ENCODE measurements at regions not wholly inside any gene's neighbourhood (a gene's known extent, or its start where the extent isn't known, plus 50 kb on each side); places are given as distances from the start of the nearest gene placed in this dataset.
"Not testable (repeated sequence)": the region's sequence is repeated elsewhere in the genome, so short reads cannot be mapped to it uniquely, and the experiment has no call there.

DNA sequence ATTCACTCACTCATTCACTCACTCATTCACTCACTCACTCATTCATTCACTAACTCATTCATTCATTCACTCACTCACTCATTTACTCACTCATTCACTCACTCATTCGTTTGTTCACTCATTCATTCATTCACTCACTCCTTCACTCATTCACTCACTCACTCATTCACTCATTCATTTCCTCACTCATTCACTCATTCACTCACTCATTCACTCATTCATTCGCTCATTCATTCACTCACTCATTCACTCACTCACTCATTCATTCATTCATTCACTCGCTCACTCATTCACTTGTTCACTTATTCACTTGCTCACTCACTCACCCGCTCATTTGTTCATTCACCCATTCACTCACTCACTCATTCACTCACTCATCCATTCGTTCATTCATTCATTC is 140.2 kb upstream of the FOXD4L5 start:
- H3K79me2 ChIP-seq (ENCODE audit: insufficient read depth, low read length); CTCF ChIA-PET (ENCODE audit: low intra/inter-chr PET ratio, low total read pairs); H3K9ac ChIP-seq (ENCODE audit: insufficient read depth, low read depth, low read length); DNase-seq (ENCODE audit: low spot score); FAIRE-seq; POLR2A ChIA-PET; H3K4me2 ChIP-seq (ENCODE audit: low read depth, low read length); H3K27me3 ChIP-seq (ENCODE audit: control insufficient read depth in 1 of 2, insufficient read depth in 2 of 2, low read length in 2 of 2); H3K4me3 ChIP-seq (replicated peaks in 1 of 3; ENCODE audit: insufficient read depth in 1 of 3, low read depth in 2 of 3, low read length in 3 of 3); intact Hi-C loops (cut with micrococcal nuclease; ENCODE audit: unreplicated experiment); H3K9me3 ChIP-seq (ENCODE audit: low read length); H3K4me1 ChIP-seq (ENCODE audit: insufficient read depth, low read length); H3K36me3 ChIP-seq (replicated peaks in 1 of 2; ENCODE audit: control insufficient read depth in 1 of 2, insufficient read depth in 2 of 2, low read length in 2 of 2); H4K20me1 ChIP-seq (ENCODE audit: insufficient read depth, low read length); BruUV-seq (replicated peaks); ATAC-seq; H2AFZ ChIP-seq (ENCODE audit: low read length); in situ Hi-C loops (cut with HindIII; ENCODE audit: extremely low pct_ligation_motif_present, low pct_unique_long_range_greater_than_20kb); H3K27ac ChIP-seq (ENCODE audit: extremely low read length, insufficient read depth, low read length): not testable (repeated sequence)
- 21% methylated on average over 5 of the region's 5 CpGs for WGBS (ENCODE audit: low lambda C conversion rate)
- TF ChIP-seq ZNF24 (IDR thresholded peaks at IDR 0.05), result peak; percentile 94

DNA sequence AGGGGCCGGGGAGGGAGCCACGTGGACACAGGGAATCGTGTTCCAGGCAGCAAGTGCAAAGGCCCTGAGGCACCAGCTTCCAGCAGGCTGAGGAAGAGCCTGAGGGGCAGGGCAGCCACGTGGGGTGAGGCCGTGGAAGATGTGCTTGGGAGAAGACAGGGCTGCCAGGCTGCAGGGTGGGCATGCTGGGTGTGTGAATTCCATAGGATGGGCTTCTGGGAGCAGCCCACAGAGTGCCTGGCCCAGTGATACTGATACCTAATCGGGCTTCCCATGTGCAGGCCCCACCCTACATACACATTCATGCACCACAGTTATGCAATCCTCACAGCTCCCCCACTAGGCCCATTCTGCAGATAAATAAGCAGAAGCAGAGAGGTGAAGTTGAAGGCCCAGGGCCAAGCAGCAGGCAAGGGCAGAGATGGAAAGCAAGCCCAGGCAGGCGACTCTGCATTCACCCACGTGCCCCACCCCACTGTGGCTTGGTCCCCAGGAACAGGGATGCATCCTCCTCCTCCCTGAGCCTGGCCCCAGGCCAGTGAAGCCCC is 139.5 kb upstream of the FOXD4L5 start:
- ATAC-seq; FAIRE-seq; H4K20me1 ChIP-seq (ENCODE audit: insufficient read depth, low read length); H3K9ac ChIP-seq (ENCODE audit: insufficient read depth, low read depth, low read length); H3K27me3 ChIP-seq (ENCODE audit: control insufficient read depth in 1 of 2, insufficient read depth in 2 of 2, low read length in 2 of 2); CTCF ChIA-PET (ENCODE audit: low intra/inter-chr PET ratio, low total read pairs); H3K4me1 ChIP-seq (ENCODE audit: insufficient read depth, low read length); H2AFZ ChIP-seq (ENCODE audit: low read length); H3K9me3 ChIP-seq (ENCODE audit: low read length); H3K27ac ChIP-seq (ENCODE audit: extremely low read length, insufficient read depth, low read length); H3K36me3 ChIP-seq (replicated peaks in 1 of 2; ENCODE audit: control insufficient read depth in 1 of 2, insufficient read depth in 2 of 2, low read length in 2 of 2); H3K79me2 ChIP-seq (ENCODE audit: insufficient read depth, low read length); H3K4me2 ChIP-seq (ENCODE audit: low read depth, low read length); BruUV-seq (replicated peaks); DNase-seq (ENCODE audit: low spot score); H3K4me3 ChIP-seq (replicated peaks in 1 of 3; ENCODE audit: insufficient read depth in 1 of 3, low read depth in 2 of 3, low read length in 3 of 3); POLR2A ChIA-PET; in situ Hi-C loops (cut with HindIII; ENCODE audit: extremely low pct_ligation_motif_present, low pct_unique_long_range_greater_than_20kb); intact Hi-C loops (cut with micrococcal nuclease; ENCODE audit: unreplicated experiment): not testable (repeated sequence)
- WGBS (ENCODE audit: low lambda C conversion rate), result 6% methylated on average over 4 of the region's 8 CpGs

DNA sequence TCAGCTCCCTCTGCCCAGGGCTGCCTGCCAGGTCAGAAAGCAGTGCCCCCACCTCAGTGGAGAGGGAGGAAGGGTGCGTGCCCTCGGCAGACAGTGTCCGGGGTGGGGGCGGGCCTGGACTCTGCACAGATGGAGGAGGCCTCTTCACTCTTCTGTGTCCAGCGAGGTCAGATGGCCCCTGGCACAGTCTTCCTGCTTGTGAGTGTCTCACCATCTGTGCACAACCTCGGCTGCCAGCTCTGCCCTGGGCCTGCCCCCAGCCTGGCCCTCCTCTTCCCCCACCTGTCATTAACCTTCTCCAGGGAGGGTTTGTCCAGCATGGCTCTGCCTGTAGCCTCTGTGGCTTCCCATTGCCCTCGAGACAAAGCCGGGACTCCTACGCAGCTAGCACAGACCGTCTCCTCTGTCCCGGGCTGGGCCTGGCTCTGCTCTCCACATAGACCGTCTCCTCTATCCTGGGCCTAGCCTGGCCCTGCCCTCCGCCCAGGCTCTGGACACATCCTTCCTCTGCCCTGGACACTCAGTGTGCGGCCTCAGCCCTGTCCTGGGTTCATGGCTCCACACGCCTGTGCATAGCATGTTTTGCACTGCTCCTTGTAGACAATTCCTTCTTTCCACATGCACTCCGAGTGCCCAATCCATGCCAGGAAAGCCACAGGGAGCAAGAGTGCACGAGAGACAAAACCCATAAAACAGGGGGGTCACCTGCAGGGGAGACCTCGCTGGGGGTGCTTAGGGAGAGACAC is 138.9 kb upstream of the FOXD4L5 start:
- POLR2A ChIA-PET; intact Hi-C loops (cut with micrococcal nuclease; ENCODE audit: unreplicated experiment); H3K27ac ChIP-seq (ENCODE audit: extremely low read length, insufficient read depth, low read length); FAIRE-seq; H3K9ac ChIP-seq (ENCODE audit: insufficient read depth, low read depth, low read length); DNase-seq (ENCODE audit: low spot score); H3K4me1 ChIP-seq (ENCODE audit: insufficient read depth, low read length); H4K20me1 ChIP-seq (ENCODE audit: insufficient read depth, low read length); H3K36me3 ChIP-seq (replicated peaks in 1 of 2; ENCODE audit: control insufficient read depth in 1 of 2, insufficient read depth in 2 of 2, low read length in 2 of 2); H3K4me2 ChIP-seq (ENCODE audit: low read depth, low read length); H3K79me2 ChIP-seq (ENCODE audit: insufficient read depth, low read length); CTCF ChIA-PET (ENCODE audit: low intra/inter-chr PET ratio, low total read pairs); in situ Hi-C loops (cut with HindIII; ENCODE audit: extremely low pct_ligation_motif_present, low pct_unique_long_range_greater_than_20kb); H3K4me3 ChIP-seq (replicated peaks in 1 of 3; ENCODE audit: insufficient read depth in 1 of 3, low read depth in 2 of 3, low read length in 3 of 3); H3K27me3 ChIP-seq (ENCODE audit: control insufficient read depth in 1 of 2, insufficient read depth in 2 of 2, low read length in 2 of 2); H2AFZ ChIP-seq (ENCODE audit: low read length); BruUV-seq (replicated peaks); H3K9me3 ChIP-seq (ENCODE audit: low read length): not testable (repeated sequence)
- 33% methylated on average over 7 of the region's 18 CpGs for WGBS (ENCODE audit: low lambda C conversion rate)
- ATAC-seq, result peak; percentile 55

DNA sequence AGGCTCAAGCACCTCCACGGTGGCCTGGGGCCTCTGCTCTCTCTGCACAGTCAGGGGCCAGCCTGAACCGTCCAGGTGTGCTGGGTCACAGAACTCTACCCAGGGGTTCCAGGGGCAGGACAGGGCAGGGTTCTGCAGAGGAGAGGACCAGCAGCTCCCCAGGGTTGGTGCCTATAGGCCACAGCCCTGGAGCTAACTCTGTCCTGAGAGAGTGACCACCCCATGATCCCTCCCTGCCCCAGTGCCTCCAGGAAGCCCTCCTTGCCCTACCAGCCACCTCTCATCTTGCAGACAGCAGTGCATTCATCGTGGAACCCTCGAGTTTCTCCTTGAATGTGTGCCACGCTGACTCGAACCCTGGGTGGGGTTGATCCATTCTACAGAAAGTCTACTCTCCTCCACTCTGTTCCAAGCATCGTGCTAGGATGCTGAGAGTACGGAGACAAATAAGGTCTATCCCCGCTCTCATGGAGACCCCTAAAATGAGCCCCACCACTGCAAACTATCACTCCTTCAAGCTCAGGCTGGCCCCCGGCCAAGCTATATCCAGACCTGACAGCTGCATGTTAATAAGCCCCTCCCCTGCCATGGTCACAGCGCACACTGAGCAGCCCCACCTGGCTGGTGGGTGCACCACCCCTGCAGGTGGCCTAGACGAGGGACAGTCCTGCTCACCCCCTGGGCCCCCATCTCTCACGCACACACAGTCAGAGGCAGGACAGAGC is 138.1 kb upstream of the FOXD4L5 start:
- POLR2A ChIA-PET; H3K4me2 ChIP-seq (ENCODE audit: low read depth, low read length); H3K36me3 ChIP-seq (replicated peaks in 1 of 2; ENCODE audit: control insufficient read depth in 1 of 2, insufficient read depth in 2 of 2, low read length in 2 of 2); H3K4me1 ChIP-seq (ENCODE audit: insufficient read depth, low read length); ATAC-seq; H3K9me3 ChIP-seq (ENCODE audit: low read length); intact Hi-C loops (cut with micrococcal nuclease; ENCODE audit: unreplicated experiment); CTCF ChIA-PET (ENCODE audit: low intra/inter-chr PET ratio, low total read pairs); H3K9ac ChIP-seq (ENCODE audit: insufficient read depth, low read depth, low read length); H4K20me1 ChIP-seq (ENCODE audit: insufficient read depth, low read length); H3K4me3 ChIP-seq (replicated peaks in 1 of 3; ENCODE audit: insufficient read depth in 1 of 3, low read depth in 2 of 3, low read length in 3 of 3); BruUV-seq (replicated peaks); H3K79me2 ChIP-seq (ENCODE audit: insufficient read depth, low read length); H3K27ac ChIP-seq (ENCODE audit: extremely low read length, insufficient read depth, low read length); H2AFZ ChIP-seq (ENCODE audit: low read length); H3K27me3 ChIP-seq (ENCODE audit: control insufficient read depth in 1 of 2, insufficient read depth in 2 of 2, low read length in 2 of 2); in situ Hi-C loops (cut with HindIII; ENCODE audit: extremely low pct_ligation_motif_present, low pct_unique_long_range_greater_than_20kb); DNase-seq (ENCODE audit: low spot score); FAIRE-seq: not testable (repeated sequence)
- 0% methylated on average over 4 of the region's 13 CpGs for WGBS (ENCODE audit: low lambda C conversion rate)

Measured in HepG2 (cell line).